MV-4-11 (cell line): ENCODE measurements at regions not wholly inside any gene's neighbourhood (a gene's known extent, or its start where the extent isn't known, plus 50 kb on each side); places are given as distances from the start of the nearest gene placed in this dataset.

ENCODE experiments used
- DNase-seq: peaks from one replicate; lab custom pipeline; 2025; lab: John Stamatoyannopoulos, UW

DNA sequence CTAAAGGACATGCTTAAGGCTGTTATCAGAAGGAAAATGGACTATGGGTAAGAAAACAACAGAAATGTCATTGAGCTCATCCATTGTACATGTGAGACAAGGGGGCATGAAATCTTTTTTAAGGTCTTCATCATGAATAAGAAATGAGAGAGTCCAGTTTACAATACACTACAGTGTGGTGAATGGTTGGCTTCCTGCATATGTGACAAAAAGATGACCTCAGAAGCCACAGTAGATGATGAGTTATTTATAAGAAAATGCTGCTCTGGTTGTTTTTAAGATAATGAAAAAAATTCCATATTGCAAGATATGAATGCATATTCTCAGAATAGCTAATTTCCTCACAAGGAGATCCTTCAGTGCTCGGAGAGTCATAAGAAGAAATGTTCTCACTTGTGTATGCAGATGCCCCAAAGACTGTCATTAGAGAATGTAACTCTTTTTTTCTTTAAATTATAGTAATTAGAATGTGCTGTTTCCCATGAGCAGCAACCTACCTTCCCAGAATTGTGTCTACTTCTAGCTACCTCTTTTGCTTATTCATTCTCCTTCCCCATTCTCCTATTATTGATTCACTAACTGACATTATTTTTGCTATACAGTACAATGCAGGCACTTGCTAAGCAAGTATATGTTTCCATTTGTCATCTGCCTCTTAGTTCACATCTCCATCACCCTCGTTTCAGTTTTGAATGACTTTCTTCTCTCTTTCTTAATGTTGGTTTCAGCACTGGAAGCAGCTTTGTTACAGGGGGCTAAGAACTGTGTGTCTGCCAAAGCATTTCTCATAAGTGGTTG, 152.0 kb upstream of the PEX5L start:
- no peak for DNase-seq

DNA sequence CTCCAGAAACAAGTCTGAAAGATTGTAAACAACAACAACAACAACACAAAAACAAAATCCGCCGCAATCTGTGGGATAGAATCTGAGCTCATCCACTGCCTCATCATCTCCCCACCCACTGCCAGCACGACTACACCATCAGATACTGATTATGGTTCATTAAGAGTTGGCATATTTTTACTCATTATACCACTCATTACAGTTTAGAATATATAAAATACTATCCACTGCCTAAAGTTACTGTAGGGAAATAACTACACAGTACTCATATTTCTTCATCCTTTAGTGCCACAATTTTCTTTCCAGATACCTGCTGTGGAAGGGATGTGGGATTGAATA, 152.5 kb upstream of the PEX5L start:
- DNase-seq, result no peak

GRCh38 chr3:180196658-180197057, 159.9 kb upstream of the PEX5L start:
- no peak for DNase-seq

DNA sequence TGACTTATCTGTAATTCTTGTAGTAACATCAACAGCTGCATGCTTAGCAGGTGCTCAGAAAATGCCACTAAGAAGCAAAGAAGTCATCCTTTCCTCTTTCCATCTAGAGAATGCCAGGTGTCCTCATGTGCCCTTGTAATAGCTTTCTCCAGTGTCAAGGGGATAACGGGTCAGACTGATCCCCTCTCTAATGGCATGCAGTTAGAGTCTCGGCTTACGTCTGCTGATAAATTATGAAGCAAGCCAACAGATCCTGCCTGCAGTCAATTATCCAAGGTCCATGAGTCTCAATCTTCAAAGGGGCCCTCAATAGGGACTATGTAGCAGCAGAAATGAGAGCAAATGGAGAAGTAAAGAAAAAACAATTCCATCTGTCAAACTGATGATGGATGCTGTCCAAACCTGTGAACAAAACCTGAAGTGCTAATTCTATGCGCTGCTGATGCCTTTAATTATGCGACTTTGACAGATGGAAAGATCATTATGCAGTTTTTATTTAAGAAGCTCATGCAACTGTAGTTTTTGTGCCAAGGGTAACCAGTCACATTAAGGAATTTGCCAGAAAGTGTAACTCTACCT, 162.8 kb upstream of the PEX5L start:
- DNase-seq, result no peak

DNA sequence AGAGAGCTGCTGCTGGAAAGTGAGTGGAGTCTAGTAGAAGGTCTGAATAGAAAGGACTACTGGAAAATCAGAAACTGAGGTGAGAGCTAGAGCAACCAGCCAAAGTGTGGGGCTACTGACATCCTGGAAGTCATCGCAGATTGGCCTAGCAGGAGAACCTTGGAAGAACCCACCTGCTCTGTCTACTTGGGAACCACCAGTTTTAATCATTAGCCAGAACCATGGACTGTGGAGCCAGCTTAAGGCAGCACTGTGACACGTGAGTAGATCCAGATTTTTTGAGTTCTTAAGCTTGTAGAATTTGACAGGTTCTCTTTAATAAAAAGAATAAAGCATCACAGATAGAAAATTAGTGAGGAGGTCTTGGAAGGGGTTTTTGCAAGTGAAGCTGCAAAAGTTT, 179.1 kb upstream of the PEX5L start:
- DNase-seq, result no peak

DNA sequence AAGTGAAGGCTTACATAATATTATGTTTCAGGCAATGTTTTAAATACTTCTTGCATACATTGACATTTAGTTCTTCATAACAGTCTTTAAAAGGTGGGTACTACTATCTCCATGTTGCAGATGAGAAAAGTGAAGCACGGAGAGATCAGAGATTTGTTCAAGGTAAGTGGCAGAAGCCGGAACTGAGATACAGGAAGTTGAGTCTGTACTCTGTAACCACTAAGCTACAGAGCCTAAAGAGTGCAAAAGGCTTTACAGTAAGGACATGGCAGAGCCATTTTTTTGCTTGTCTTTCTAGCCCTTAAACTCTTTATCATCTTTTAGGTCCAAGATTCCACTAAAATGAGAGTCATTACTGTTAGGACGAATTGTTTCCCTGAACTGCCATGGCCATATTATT, 186.5 kb upstream of the PEX5L start:
- DNase-seq, result peak; percentile 58

DNA sequence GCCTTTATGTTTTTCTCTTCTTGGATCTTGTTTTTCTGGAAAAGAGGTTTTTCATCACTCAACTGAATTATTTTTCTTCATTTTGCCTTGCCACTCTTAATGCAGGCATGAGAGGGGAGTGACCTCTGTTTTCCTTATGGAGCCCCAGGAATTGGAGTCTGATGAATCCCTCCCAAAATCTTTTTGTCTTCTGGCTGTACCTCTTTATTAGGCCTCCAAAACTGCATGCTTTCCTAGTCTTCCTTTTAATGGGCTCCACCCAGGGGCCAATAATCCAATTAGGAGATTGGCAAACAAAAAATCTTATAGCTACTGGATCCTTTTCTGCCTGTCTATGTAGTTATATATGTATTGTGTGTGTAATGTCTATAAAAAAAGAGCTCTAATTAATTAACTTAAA, 192.4 kb upstream of the PEX5L start:
- DNase-seq, result no peak

DNA sequence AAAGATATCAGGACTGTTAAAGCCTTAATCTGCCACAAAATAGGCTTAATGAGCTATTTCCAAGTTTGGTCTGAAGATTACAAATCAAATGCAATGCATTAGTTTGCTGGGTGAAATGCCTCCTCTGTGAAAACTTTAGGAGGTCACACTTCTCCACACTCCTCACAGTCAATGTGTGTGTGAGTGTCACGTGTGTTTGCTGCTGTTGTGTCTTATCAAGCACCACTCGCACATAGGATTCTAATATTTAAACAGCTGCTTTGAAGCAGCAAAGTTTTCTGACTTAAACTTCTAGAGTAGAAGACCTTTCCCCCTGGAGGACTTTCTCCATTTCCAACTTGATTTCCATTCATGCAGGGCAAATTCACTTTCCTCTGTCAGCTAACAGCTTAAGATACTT, 203.2 kb upstream of the PEX5L start:
- no peak for DNase-seq

- DNase-seq, result peak; percentile 79
These were observed 210.0 kb upstream of the PEX5L start for GRCh38 chr3:180246688-180247195.

GRCh38 chr3:180250172-180250571, 213.4 kb upstream of the PEX5L start:
- DNase-seq, result no peak

DNA sequence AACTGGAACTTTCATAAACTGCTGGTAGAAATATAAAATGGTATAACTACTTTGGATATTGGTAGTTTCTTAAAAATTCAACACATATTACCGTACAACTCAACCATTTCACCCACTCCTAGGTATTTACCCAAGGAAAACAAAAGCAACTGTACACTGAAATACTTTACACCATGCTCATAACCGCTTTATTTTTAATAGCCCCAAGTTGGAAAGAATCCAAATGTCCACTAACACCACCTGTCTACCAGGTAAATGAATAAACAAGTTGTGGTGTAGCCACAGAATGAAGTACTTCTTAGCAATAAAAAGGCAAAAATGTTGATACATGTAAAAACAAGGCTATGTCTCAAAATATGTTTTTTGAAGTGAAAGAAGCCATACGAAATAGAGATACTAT, 215.9 kb upstream of the PEX5L start:
- DNase-seq, result no peak

DNA sequence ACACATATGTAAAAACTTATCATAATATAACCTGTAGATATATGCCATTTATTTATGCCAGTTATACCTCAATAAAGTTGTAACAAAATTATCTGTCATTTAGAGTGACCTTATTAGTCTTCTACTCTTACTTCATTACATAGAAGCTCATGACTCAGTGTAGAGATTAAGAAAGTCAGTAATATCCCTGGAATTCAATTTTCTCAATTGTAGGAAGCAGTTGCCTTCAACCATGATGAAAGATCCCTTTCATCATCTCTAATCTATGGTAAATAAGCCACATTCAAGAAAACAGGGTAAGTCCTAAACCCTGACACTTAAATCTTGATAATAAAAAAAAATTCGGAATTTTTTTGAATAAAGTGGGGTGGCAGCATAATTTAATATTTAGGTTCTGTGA, 216.5 kb upstream of the PEX5L start:
- DNase-seq, result no peak

DNA sequence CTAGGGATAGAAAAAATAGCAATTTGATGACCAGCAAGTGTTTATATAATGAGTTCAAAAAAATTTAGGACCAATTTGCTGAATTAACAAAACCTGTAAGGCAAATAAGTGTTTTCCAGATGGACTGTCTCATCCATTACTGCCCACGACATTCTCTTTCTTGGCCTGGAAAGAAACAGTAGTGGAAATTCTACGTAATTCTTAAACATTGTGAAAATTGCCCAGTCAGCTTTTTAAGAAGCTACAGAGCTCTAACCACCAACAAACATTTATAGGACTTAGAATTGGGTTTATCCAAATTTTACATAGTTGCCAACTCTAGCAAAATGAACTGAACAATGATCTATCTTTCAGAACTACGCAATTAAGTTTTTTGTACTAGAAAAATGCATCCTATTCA, 227.7 kb upstream of the PEX5L start:
- DNase-seq, result no peak

- DNase-seq, result no peak
These were observed 228.8 kb upstream of the PEX5L start for GRCh38 chr3:180265551-180265950.

DNA sequence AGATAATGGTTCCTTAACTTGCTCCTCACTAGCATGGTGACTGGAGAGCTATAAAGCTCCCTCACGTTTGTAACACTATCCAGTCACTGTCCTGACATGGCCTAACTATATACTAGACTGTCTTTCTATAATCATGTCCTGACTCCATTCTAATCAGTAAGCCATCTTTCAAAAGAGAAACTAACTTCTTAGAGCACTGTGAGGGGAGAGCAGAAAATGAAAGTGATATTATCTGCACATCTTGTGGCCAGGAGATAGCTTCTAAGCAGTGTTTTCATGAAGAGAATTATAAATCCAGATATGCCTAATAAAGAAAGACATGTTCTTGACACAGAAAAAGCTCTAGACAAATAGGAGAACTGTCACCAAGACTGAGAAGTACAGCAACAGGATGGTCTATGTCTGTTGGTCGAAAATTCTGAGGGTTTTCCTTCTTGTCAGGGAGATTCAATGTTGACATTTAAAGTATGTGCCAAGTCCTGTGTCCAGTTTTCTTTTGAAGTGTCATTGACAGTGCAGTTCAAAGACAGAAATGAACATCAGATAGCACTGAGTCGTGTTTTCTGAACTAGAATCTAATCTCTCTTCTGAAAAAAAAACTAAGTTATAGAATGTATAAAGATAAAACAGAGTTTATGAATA, 230.6 kb upstream of the PEX5L start:
- DNase-seq, result no peak

DNA sequence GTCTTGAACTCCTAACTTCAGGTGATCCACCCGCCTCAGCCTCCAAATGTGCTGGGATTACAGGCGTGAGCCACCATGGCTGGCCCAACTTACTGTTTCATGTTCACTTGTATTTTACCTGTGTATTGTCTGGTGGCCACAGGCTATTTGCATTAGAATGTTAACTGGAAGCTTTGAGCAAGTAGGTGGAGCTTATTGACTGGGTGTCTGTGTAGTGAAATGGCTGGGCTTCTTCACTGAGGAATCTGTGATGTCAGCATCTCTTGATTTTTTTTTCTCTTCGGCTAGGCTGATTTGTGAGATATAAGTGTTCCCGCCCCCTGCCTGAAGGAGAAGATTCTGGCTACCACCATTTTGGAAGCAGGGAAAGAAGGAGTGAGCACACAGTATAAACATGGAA, 237.8 kb upstream of the PEX5L start:
- DNase-seq, result no peak

DNA sequence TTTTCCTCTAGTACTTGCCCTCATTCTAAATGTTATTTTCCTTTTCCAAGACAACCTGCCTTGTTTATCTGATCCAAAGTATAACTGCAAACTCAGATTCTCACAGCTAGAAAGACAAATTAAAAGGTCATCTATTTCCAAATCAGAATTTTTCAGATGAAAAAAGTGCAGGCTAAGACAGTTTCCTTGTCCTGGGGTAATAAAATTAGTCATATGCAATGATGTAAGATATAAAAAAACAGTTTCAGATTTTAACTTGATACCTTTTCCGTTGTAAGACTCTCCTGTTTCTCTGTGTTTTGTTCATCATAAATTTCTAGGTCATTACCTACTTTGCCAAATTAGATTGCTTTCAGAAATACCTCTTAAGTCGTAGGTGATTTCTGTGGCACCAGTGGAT, 238.4 kb upstream of the PEX5L start:
- no peak for DNase-seq

DNA sequence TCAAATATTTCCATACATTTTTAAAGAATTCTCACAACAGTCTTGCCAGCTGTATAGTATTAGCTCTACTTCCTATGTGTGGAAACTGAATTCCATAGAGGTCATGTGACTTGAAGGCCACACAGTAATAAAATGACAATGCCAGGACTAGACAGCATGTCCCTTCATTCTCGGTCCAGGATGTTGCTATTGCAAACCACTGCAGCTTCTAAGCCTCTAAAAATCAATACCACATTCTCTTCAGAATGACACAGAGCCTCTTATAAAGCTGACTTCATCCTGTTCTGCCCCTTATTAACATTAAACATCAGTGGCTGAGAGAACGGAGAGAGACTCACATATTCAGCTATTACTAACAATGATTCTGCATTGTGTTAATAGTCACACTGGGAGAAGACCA, 240.3 kb upstream of the PEX5L start:
- peak; percentile 8 for DNase-seq

- DNase-seq, result peak; percentile 85
These were observed 241.9 kb upstream of the PEX5L start for GRCh38 chr3:180278583-180279188.

DNA sequence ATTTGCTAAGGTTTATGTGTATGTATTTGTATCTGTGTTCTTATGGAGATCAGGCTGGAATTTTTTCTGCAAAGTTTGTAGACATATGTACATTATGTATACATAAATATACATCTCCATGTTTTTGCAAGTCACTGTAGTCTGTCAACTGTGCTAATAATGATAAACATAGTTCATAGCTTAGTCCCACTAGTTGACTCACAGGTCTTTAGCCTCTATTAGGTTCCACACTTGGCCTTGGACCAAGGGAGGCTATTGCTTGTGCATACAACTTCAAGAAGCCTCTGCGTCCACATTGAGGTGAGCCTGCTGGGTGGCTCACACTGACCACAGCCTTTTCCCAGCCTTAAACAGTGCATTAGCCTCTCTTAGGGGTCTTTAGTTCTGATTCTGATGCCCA, 243.8 kb upstream of the PEX5L start:
- no peak for DNase-seq

- no peak for DNase-seq
These were observed 245.6 kb upstream of the PEX5L start for GRCh38 chr3:180282386-180282785.

DNA sequence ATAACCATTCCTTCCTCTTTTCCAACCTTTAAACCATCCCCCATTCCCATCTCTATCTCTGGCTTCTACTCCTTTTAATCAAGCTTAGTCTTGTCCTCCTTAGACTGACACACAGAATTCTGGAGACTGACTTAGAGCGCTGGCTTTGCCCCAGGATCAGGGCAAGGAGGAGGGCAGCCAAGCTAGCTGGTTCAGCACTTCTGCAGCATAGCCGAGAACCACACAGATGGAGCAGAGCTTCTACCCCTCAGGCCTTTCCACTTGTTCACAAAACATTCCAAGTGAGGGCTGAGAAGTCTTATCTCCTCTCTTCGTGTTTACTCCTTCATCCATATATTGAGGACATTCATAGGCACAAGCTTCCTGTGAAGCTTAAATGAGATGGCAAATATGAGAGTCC, 246.5 kb upstream of the PEX5L start:
- no peak for DNase-seq
